Activated T-helper 1 cell treated with anti-CD3 and anti-CD28 coated beads, Interleukin-2, amount 50 U/mL, for 16 hours (primary cell): ENCODE measurements at regions not wholly inside any gene's neighbourhood (a gene's known extent, or its start where the extent isn't known, plus 50 kb on each side); places are given as distances from the start of the nearest gene placed in this dataset.
"Not testable (repeated sequence)": the region's sequence is repeated elsewhere in the genome, so short reads cannot be mapped to it uniquely, and the experiment has no call there.

ENCODE experiments used
- DNase-seq, 2 donors: peaks; one replicate each; pipeline ENCODE4 v3.0.0-alpha.2; 2020; ENCODE audit warnings: low read depth in 1 of 2, low spot score in 1 of 2

DNA sequence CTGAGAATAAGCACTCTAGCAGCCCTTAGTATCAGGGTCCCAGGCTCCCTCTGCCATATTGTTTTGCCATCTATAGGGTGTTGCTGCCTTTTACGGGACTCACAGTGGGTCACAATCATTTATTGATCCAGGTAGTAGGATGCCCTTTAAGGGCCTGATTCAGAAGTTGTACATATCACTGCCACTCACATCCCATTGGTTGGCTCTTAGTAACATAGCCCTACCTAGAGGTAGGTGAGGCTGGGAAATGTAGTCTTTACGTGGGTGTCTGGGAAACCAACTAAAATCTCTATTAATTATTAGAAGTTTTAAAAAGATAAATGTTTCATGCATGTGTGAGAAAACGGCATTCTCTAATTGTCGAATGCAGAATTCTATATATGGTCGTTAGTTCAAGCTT lies 78.8 kb upstream of the ATP5PO start:
- DNase-seq: no peak

DNA sequence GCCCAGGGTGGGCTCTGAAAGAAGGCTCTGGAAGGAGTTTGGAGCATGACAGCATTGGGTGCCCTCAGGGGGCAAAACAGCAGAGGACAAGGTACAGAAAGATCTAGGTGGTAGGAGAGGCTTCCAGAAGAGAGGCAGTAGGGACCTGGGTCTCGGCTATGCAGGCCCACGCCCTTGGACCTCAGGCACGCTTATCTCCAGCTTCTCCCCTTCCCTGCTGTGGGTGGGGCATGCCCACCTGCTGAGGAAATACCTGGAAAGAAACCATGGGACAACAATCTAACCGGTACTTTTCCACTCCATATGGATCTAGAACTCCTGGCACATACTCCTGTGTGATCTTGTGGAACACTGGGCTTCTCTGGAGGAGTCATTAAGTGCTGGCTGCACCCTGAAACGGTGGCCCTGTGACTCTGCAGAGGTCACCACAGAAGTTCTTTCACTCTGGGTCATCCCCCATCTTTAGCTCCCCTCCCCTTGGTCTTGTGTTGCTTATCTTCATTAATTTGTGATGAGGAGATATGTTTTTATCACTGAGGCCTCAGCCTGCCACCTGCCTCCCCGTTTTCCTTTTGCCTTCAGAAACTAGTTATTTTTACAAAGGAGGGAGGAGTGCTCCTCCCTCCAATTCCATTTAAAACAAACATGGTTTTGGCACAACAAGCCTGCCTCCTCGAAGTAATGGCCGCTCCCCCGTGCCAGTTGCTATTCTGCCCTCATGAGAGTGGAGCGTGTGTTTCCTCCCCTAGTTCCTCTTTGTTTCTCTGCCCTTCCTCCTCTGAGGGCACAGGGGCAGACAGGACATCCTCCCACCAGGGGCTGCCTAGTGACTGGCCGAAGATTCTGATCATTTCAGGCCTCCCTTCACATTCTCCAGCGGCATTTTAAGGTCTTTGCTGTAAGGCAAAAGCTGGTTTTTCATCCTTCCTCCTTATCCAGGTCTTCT lies 78.0 kb upstream of the ATP5PO start:
- DNase-seq: no peak

DNA sequence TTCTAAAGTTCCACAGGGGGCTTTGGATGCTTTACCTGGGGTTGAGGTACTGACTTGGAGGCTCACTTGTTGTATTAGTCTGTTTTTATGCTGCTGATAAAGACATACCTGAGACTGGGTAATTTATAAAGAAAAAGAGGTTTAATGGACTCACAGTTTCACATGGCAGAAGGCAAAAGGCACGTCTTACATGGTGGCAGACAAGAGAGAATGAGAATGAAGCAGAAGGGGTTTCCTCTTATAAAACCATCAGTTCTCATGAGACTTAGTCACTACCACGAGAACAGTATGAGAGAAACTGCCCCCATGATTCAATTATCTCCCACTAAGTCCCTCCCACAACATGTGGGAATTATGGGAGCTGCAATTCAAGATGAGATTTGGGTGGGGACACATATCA lies 76.8 kb upstream of the ATP5PO start:
- not testable (repeated sequence) for DNase-seq

DNA sequence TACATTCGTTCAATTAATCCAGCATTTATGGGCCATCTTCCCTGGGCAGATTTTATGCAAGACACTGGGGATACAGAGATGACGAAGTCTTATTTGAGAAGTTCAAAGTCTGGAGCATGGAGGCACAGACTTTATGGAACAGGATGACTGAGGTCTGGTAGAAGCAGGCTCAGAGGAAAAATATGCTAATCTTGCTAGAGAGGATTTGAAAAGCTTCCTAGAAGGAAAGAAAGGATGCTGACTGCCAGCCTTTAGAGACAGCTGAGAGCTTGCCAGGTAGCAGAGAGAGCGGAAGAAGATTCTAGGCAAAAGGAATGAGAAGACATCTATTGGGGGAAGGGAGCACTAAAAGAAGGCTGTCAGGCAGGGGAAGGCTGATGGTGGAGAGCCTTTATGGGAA lies 75.5 kb upstream of the ATP5PO start:
- DNase-seq: no peak

DNA sequence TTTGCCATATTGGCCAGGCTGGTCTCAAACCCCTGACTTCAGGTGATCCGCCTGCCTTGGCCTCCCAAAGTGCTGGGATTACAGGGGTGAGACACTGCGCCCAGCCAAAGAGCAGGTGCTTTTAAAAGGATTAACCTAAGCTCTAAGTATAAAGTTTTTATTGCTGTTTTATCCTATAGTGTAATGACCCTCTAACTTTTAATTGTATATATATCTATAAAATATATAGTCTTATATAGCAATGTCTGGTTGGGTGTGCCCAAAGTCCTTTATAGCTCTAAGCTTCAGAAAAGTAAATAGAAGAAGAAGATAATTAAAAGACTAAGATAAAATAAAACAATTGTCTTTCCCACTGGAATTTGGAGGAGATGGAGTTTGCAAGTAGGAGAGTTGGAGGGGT lies 73.8 kb upstream of the ATP5PO start:
- no peak for DNase-seq

DNA sequence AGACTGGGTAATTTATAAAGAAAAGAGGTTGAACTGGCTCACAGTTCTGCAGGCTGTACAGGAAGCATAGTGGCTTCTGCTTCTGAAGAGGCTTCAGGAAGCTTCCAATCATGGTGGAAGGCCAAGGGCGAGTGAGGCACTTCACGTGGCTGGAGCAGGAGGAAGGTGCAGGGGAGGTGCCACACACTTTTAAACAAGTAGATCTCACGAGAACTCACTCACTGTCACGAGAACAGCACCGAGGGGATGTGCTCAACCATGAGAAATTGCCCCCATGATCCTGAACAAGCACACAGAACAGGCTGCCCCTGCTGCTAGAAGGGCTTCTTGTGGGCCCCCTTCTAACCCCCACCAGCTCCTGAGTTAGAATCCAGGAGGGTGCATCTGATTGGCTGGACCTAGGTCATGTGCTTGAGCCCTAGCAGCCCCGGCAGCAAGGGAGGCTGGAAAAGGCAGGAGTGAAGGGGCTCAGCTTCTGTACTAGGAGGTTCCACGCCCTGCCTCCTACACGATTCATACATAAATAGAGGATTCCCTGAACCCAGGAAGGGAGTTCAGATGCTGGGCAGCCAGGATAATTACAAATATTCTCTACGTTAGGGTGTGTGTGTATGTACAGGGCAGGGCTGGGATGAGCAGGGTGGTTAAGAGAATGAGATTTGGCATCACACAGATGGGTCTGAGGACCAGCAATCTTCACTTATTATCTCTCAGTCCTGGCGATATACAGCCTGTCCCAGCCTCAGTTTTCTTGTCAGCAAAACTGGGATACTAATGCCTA lies 72.8 kb upstream of the ATP5PO start:
- DNase-seq: no peak

DNA sequence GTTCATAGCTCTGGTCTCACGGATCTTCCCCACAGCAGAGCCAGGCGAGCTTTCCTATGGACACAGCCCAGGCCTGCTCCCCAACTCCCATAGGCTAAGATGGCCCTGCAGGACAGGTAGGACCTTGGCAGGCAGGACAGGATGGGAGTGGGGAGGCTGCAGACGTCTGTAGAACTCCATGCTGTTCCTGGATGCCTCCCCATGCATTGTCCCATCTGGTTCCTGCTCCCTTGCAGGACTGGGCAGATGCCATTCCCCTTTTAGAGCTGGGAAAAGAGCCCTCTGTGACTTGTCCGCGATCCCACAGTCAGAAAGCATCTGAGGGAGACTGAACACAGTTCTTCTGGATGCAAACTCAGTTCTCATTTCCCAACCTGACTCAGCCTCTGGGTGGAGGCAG lies 71.9 kb upstream of the ATP5PO start:
- DNase-seq: no peak

DNA sequence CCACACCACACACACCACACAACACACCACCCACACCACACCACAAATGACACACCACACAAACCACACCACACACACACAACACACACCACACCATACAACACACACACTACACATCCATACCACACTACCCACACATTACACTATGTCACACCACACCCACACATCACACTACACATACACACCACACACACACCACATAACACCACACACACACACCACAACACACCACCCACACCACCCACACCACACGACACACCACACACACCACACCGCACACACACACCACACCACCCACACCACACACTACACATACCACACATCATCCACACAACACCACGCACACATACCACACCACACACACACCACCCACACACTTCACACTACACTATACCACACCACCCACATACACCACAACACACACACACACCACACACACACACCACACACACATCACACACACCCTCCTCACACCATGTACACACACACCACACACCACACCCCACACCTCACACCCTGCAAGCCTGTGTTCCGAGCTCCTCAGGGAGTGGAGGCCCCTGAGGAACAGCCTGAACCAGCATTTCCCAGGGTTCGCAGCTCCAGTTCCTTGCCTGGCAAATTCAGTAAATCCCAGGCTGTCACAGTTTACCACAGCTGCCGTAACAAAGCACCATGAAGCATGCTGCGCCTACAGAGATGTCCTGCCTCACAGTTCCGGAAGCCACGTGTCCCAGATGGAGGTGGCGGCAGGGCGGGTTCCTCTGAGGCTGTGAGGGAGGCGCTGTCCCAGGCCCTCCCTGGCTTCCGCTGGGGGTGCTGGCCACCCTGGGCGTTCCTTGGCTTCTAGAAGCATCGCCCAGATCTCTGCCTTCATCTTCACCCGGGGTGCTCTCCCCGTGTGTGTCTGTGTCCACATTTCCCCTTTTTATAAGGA lies 69.8 kb upstream of the ATP5PO start:
- DNase-seq: no peak

DNA sequence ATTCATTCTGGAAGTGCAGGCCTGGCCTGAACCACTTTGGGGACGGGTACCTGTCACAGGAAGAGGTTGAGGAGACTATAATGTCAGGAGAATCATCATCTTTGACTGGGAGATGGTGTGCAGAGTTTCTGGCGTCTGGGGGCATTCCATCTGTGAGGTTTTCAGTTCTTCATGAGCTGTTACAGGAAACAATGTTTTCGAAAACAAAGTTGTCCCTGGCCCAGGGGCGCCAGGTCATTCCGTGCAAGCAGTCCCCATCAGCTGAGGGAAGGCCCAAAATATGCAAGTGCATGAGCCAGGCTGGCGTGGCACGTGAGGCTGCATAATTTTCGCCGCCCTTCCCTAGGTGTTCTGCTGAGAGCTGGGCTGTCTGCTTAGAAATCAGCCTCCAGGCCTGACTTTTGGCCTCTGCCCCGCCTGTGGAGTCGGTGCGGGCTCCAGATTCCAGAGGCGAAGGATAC lies 68.4 kb upstream of the ATP5PO start:
- DNase-seq: no peak

DNA sequence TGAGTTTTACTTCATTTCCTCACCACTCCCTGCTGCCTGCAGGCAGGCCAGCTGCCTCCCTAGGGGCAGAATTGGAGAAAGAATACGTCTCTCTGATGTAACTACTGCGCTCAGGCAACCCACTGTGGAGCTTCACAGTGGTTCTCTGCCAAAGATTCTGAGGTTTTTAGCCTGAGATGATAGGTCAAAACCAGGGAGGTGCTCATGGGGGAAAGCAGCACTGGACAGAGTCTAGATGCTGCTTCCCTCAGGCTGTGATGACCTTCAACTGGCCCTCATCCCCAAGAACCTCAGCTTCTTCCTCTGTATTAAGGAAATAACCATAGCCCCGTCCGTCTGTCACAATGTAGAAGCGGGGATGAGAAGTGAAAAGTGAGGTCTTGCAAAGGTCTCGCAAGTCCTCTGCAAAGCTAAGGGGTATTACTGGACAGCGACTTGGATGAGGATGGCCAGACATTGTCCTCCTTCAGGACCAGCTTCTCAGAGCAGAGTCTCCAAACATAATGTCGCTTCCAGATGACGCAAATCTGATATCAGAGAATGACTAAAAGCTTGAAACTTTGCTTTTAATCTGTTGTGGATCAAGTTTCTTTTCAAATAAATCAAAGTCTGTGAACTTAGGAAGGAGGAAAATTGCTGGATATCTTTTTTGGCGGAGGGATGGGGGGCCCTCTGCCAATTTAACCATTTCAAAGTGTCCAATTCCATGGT lies 65.9 kb upstream of the ATP5PO start:
- no peak for DNase-seq

DNA sequence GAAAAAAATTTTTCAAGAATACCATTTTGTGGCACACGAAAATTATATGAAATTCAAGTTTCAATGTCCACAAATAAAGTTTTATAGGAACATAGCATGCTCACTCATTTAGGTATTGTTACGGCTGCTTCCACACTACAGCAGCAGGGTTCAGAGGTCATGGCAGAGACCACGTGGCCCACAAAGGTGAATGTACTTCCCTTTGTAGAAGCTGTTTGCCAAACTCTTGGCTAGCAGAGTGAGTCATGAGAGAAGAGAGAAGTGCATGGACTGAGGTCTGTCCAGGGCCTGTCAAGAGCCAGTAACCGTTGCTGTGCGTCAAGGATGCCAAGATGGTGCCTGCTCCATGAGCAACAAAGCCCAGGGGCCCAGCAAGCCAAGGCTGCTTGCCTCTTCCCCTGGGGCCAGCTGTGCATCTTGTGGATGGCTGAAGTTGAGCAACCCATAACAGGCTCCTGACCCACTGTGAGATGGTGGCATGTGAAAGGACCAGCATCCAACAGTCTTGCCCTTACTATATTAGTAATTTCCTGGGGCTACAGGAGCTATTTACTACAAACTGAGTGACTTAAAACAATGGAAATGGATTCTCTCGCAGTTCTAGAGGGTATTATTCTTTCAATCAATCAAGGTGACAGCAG lies 64.8 kb upstream of the ATP5PO start:
- DNase-seq: no peak

DNA sequence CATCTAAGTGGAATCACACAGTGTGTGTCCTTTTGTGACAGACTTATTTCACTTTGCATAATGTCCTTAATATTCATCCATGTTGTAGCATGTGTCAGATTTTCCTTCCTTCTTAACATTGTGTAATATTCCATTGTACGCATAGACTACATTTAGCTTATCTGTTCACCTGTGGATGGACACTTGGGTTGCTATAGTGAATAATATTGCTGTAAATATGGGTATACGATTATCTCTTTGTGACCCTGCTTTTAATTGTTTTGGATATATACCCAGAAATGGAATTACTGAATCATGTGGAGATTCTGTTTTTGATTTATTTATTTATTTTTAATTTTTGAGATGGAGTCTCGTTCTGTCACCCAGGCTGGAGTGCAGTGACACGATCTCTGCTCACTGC lies 63.0 kb upstream of the ATP5PO start:
- no peak for DNase-seq

DNA sequence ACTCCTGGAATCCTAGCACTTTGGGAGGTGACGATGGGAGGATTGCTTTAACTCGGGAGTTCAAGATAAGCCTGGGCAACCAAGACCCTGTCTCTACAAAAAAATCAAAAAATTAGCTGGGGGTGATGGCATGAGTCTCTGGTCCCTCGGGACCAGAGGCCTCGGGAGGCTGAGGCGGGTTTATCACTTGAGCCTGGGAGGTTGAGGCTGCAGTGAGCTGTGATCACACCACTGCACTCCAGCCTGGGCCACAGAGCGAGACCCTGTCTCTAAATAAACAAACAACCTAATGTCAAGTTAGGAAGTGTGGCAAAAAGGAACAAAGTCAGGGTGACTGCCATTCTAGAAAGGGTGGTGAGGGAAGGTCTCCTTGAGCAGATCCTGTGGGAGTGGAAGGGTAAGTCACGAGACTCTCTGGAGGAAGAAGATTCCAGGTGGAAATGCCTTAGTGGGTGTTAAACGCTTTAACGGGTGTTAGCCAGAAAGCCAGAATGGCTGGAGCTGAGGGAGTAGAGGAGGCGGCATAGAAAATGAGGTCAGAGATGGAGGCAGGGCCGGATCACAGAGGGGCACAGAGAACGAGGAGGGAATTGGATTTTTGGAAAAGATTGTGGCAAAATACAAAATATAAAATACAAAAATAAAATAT lies 62.2 kb upstream of the ATP5PO start:
- DNase-seq: no peak

DNA sequence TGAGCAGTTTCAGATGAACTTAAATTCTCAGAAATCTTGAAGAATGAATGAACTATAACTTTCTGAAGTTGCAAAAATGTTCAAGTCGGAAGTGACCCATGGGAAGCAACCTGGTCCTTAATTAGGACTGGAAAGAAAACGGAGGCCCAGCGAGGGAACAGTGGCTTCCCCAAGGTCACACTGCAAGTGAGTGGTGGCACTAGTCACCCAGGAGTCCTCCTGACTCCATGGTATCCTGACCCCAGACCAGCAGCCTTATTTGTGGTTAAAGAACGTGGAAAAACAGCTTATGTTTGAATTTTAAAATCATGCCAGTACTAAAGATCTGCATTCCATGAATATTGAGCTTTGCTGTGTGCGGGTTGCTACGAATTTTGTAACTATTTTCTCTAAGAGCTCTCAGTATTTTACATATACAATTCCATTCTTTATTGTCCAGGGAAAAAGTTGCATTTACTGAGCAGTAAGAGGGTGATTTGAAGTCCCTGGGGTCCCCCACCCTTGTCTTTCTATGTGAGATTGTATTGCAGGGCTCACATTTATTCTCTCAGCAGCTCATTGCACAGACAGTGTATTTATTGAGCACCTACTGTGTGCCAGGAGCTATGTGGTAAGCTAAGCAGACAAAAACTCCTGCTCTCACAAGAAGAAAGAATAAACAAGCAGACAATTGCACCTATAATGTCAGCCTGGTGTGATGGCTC lies 61.6 kb upstream of the ATP5PO start:
- no peak for DNase-seq

DNA sequence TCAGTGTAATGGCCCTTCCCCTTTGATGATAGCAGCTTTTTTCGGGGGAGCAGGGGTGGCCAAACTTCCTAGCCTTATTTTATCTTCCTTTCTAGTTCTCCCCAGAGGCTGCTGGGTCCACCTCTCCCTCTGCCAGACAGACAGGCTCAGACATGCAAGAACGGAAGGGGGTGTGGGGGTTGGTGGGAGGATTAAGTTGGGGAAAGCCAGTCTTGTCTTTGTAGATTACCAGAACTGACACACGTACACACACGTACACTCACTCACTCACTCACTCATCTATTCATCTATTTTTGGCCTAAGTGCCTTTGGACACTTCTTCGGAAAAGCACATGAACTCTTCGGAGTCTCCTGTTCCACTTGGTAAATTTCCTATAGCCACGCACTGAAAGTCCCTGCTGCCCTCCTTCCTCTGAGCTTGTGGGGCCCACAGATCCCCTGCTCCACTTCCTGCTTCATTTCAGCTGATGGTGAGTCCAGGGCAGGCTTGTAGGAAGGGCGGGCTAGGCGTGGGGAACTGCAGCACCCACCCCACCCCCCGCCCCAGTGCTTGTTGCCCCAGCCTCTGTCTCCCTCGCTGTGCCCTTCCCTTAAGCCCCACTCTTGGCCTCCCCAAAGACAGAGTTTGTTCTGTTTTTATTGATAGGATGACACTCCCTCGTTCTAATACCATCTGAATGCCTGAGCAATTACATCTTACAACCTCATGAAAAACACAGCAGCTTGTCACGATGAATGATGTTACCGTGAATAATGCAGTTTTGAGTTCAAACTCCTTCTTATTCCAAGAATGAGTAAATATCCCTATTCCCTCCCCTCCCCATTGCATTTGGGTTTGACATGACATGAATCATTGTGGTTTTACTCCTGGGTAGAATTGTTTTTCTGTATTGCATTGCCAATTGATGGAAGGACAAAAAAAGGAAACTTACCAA lies 60.7 kb upstream of the ATP5PO start:
- DNase-seq: peak; percentile 13 to 39

DNA sequence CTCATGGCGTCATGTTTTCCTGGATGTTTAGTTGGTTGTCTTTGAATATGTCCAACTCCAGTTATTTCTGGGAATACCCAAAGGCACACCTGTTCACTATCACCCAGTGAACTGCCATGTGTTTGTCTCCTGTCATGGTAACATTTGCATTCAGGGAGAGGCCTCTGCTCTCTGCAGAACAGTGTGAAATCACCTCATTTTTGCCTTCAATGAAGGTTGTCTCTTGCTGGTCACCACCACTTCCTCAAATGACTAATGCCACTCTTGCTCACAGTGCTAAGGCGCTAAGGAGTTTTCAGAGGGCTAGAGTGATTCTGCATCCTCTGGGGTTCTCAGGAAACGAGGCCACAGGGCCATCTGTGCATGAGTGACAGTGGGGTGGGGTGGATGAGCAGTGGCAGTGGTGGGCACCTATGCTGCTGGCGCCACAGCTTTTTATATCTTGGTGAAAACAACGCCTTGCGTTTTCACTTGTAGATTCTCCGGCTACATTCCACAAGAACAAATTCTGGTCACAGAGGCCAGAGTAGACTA lies 60.0 kb upstream of the ATP5PO start:
- peak; percentile 12 to 42 for DNase-seq
